K562 (cell line): ENCODE measurements at regions not wholly inside any gene's neighbourhood (a gene's known extent, or its start where the extent isn't known, plus 50 kb on each side); places are given as distances from the start of the nearest gene placed in this dataset.

Experiments
- ATAC-seq: fragments of 200-7000 bp; cut with Tn5 transposase; 3 replicates; pipeline ENCODE4 v1.9.1; 2020; ENCODE audit warnings: moderate library complexity
- BruUV-seq: library from RNA; stranded (reverse); fragments of 400-500 nt; replicated peaks from 2 replicates; lab custom pipeline; 2021; lab: Mats Ljungman, UMichigan
- CTCF ChIA-PET: fragments of 300-600 bp; formaldehyde crosslinking; extraction: SDS; loops from one replicate; lab custom pipeline; 2021; ENCODE audit warnings: low intra/inter-chr PET ratio; lab: Yijun Ruan, JAX
- POLR2A ChIA-PET: fragments of 300-600, 350-650 bp; sonication (Branson Sonifier 250); formaldehyde crosslinking; extraction: SDS; loops from one replicate; lab custom pipeline; 2021; ENCODE audit warnings: antibody characterized with exemption, inconsistent platforms; lab: Yijun Ruan, JAX
- DNase-seq, 4 experiments: peaks; one replicate each; pipeline versions ENCODE4 v3.0.0 to v3.0.0-alpha.2; 2011 to 2018; ENCODE audit warnings: low spot score in 3 of 4, mixed read lengths in 3 of 4; ENCODE audit errors: extremely low read depth in 1 of 4
- FAIRE-seq: peaks from 2 replicates; lab custom pipeline; 2011; peaks lifted over from hg19 to GRCh38; lab: Jason Lieb, UNC
- H2AFZ ChIP-seq: 2 replicates; pipeline ENCODE4 v1.6.0; 2011; ENCODE audit warnings: low read depth, low read length, control low read depth, inconsistent platforms
- H3K27ac ChIP-seq: fragments of 200-600 bp; 3 replicates; pipeline ENCODE4 v1.8.0; 2011; ENCODE audit warnings: low read depth, mild to moderate bottlenecking, control low read depth, inconsistent platforms, low read length, moderate library complexity, mixed read lengths; ENCODE audit errors: extremely low read depth
- H3K27me3 ChIP-seq, 2 experiments: fragments of 300-600 bp in 1 of 2; 2 replicates in 1 of 2; 3 replicates in 1 of 2; pipeline versions ENCODE4 v1.6.0 to v1.8.0; 2011; ENCODE audit warnings: inconsistent platforms in 2 of 2, low read length in 2 of 2, mild to moderate bottlenecking in 1 of 2, mixed read lengths in 1 of 2, moderate library complexity in 1 of 2; ENCODE audit not compliant: control insufficient read depth in 2 of 2, insufficient read depth in 2 of 2
- H3K36me3 ChIP-seq: fragments of 300-600 bp; 3 replicates; pipeline ENCODE4 v1.8.0; 2011; ENCODE audit warnings: mild to moderate bottlenecking, low read length, inconsistent platforms; ENCODE audit not compliant: control insufficient read depth, insufficient read depth
- H3K4me1 ChIP-seq, 2 experiments: fragments of 200-600 bp in 1 of 2; replicated peaks in 1 of 2; 2 replicates in 1 of 2; 3 replicates in 1 of 2; pipeline versions ENCODE4 v1.5.1 to v1.8.0; 2011; ENCODE audit warnings: inconsistent platforms in 2 of 2, low read length in 2 of 2, mild to moderate bottlenecking in 1 of 2, mixed read lengths in 1 of 2, moderate library complexity in 1 of 2; ENCODE audit not compliant: control insufficient read depth in 2 of 2, insufficient read depth in 2 of 2
- H3K4me2 ChIP-seq: 2 replicates; pipeline ENCODE4 v1.6.1; 2011; ENCODE audit warnings: low read length, control low read depth, inconsistent platforms, mixed read lengths; ENCODE audit not compliant: insufficient read depth
- H3K4me3 ChIP-seq: fragments of 200-600 bp; sonication (generic), shearing (Covaris generic); 2 replicates; pipeline ENCODE4 v1.5.1; 2016; ENCODE audit warnings: control low read depth, inconsistent platforms
- H3K79me2 ChIP-seq: fragments of 200-600 bp; 3 replicates; pipeline ENCODE4 v1.8.0; 2011; ENCODE audit warnings: low read length, inconsistent platforms; ENCODE audit not compliant: control insufficient read depth, insufficient read depth
- H3K9ac ChIP-seq, 2 experiments: 2 replicates each; pipeline versions ENCODE4 v1.6.0 to v1.6.1; 2011; ENCODE audit warnings: low read depth in 2 of 2, low read length in 2 of 2, control low read depth in 1 of 2, inconsistent platforms in 1 of 2, mild to moderate bottlenecking in 1 of 2, mixed read lengths in 1 of 2; ENCODE audit not compliant: insufficient read depth in 1 of 2
- H3K9me1 ChIP-seq: one replicate; pipeline ENCODE4 v1.6.0; 2011; ENCODE audit warnings: inconsistent platforms, mild to moderate bottlenecking, low read length, moderate library complexity; ENCODE audit not compliant: control insufficient read depth, insufficient read depth
- H3K9me3 ChIP-seq: replicated peaks from 2 replicates; pipeline ENCODE4 v1.5.1; 2011; ENCODE audit warnings: low read depth, low read length, inconsistent platforms; ENCODE audit not compliant: control insufficient read depth, insufficient read depth
- H4K20me1 ChIP-seq: replicated peaks from 2 replicates; pipeline ENCODE4 v1.6.1; 2011; ENCODE audit warnings: low read length, inconsistent platforms, mixed read lengths; ENCODE audit not compliant: control insufficient read depth, insufficient read depth
- CTBP1 ChIP-seq: fragments of 450-650 bp; IDR thresholded peaks from 2 replicates; pipeline ENCODE4 v1.6.1; 2016; ENCODE audit warnings: borderline replicate concordance
- GMEB1 ChIP-seq: fragments of 250-450 bp; sonication (Bioruptor Pico); IDR thresholded peaks from 2 replicates; pipeline ENCODE4 v1.4.0; 2020; ENCODE audit warnings: mild to moderate bottlenecking
- HMBOX1 ChIP-seq: sonication (generic); IDR thresholded peaks from 2 replicates; pipeline ENCODE4 v1.6.1; 2016
- NBN ChIP-seq: fragments of 450-650 bp; IDR thresholded peaks from 2 replicates; pipeline ENCODE4 v1.6.1; 2016; ENCODE audit warnings: low read depth, mild to moderate bottlenecking
- NR4A1 ChIP-seq, 2 experiments: fragments of 250-450 bp in 1 of 2; fragments of 450-650 bp in 1 of 2; sonication (Bioruptor Pico) in 1 of 2; IDR thresholded peaks; 2 replicates each; pipeline versions ENCODE4 v1.4.0 to v1.6.1; 2016 to 2020; ENCODE audit warnings: mild to moderate bottlenecking in 2 of 2, missing compliant biosample characterization in 1 of 2, missing genetic modification characterization in 1 of 2, moderate library complexity in 1 of 2
- UBTF ChIP-seq, 2 experiments: IDR thresholded peaks; 2 replicates each; pipeline ENCODE4 v1.6.1; 2012; ENCODE audit warnings: improper control_type of control experiment in 2 of 2, low read depth in 2 of 2, low read length in 2 of 2, borderline replicate concordance in 1 of 2
- ZBTB1 ChIP-seq: sonication (generic); formaldehyde crosslinking; IDR thresholded peaks from 2 replicates; pipeline ENCODE4 v1.8.1; 2023; ENCODE audit warnings: missing genetic modification reagents, low read depth, mild to moderate bottlenecking, borderline replicate concordance
- ZBTB2 ChIP-seq: fragments of 450-650 bp; IDR thresholded peaks from 2 replicates; pipeline ENCODE4 v1.6.1; 2016; ENCODE audit warnings: antibody characterized with exemption
- ZC3H11A ChIP-seq: IDR thresholded peaks from 2 replicates; pipeline ENCODE4 v1.6.1; 2012; ENCODE audit warnings: low read depth, low read length, improper control_type of control experiment
- ZC3H4 ChIP-seq: sonication (generic); formaldehyde crosslinking; IDR thresholded peaks from 2 replicates; pipeline ENCODE4 v1.9.0; 2021; ENCODE audit warnings: missing genetic modification reagents, borderline replicate concordance
- ZNF324 ChIP-seq: fragments of 250-450 bp; sonication (Bioruptor Pico); IDR thresholded peaks from 2 replicates; pipeline ENCODE4 v1.4.0; 2020; ENCODE audit warnings: mild to moderate bottlenecking
- ZNF449 ChIP-seq: fragments of 250-450 bp; sonication (Bioruptor Pico); IDR thresholded peaks from 2 replicates; pipeline ENCODE4 v1.8.0; 2022; ENCODE audit warnings: moderate library complexity, mild to moderate bottlenecking, inconsistent platforms
- ZNF507 ChIP-seq: conservative IDR thresholded peaks from 2 replicates; pipeline ENCODE4 v1.6.1; 2017; ENCODE audit warnings: missing genetic modification characterization, missing compliant biosample characterization
- ZNF696 ChIP-seq: fragments of 250-450 bp; sonication (Bioruptor Pico); conservative IDR thresholded peaks from 2 replicates; pipeline ENCODE4 v1.4.0; 2020; ENCODE audit warnings: mild to moderate bottlenecking, moderate library complexity
- WGBS: fragments of 100-300 bp; shearing (Covaris generic); methylation state at CpG from one replicate; pipeline ENCODE4 v1.1.6; 2016; ENCODE audit warnings: low coverage, mixed read lengths; ENCODE audit not compliant: insufficient coverage; ENCODE audit errors: missing lambda C conversion rate; 5-methylcytosine and 5-hydroxymethylcytosine counted together
- in situ Hi-C: fragments of 300-500 bp; cut with MboI; formaldehyde crosslinking; loops from 4 replicates; pipeline ENCODE4 v1.15.0; 2018; ENCODE audit warnings: inconsistent platforms, mixed read lengths
- intact Hi-C: fragments of 100-400 bp; cut with micrococcal nuclease; formaldehyde crosslinking; loops from 2 replicates; pipeline ENCODE4 v1.14.2; 2022

GRCh38 chr17:5899496-5900195 is 170.5 kb upstream of the WSCD1 start:
- intact Hi-C loops = no loop called here
- Histone ChIP-seq H3K4me1 (no peaks in the 10 kb centered on the region), H3K79me2 (no peaks in the 10 kb centered on the region), H3K4me2 (no peak overlapping the region), H2AFZ (no peak overlapping the region), H3K9me1 (no peaks in the 10 kb centered on the region), H3K4me3 (no peak overlapping the region), H3K9me3 (no peaks in the 10 kb centered on the region), H3K9ac (no peak overlapping the region), H3K27me3 (peaks cover 0 to 5% of the 10 kb centered on the region in 2 experiments; a peak in 1 of 5 replicates), H3K36me3 (no peaks in the 10 kb centered on the region), H4K20me1 (no peaks in the 10 kb centered on the region), H3K27ac (no peak overlapping the region)
- ChIA-PET POLR2A (no interaction called here), CTCF (no interaction called here)
- in situ Hi-C loops = no loop called here
- BruUV-seq = no TSS peak
- FAIRE-seq (no peak), DNase-seq (no peak), ATAC-seq (no peak)
- WGBS = 1% methylated on average over 9 of the region's 12 CpGs
- no peak for TF ChIP-seq ZNF507 (tag)
- TF ChIP-seq ZC3H4 = no peak
- no peak for TF ChIP-seq ZBTB2
- TF ChIP-seq CTBP1 = no peak
- TF ChIP-seq ZNF324 = no peak
- TF ChIP-seq ZC3H11A = no peak
- no peak for TF ChIP-seq ZBTB1 (CRISPR knock-in tag)
- TF ChIP-seq ZNF696 (CRISPR knock-in tag) = no peak
- no peak for TF ChIP-seq HMBOX1
- no peak for TF ChIP-seq NR4A1 (CRISPR knock-in tag; IDR thresholded peaks at IDR 0.05)
- no peak for TF ChIP-seq NR4A1 (tag; IDR thresholded peaks at IDR 0.05)
- no peak for TF ChIP-seq GMEB1 (CRISPR knock-in tag)
- TF ChIP-seq UBTF (IDR thresholded peaks at IDR 0.05; ENCODE audit: borderline replicate concordance in 1 of 2, low read depth in 2 of 2, low read length in 2 of 2) = no peak
- no peak for TF ChIP-seq ZNF449 (CRISPR knock-in tag)
- TF ChIP-seq NBN = no peak
